ENCODE measurements at regions not wholly inside any gene's neighbourhood (a gene's known extent, or its start where the extent isn't known, plus 50 kb on each side); places are given as distances from the start of the nearest gene placed in this dataset.

GRCh38 chr13:97716746-97717145, 236.7 kb upstream of the IPO5 start:
- CTCF ChIA-PET: no interaction called here
- DNase-seq: no peak
- POLR2A ChIA-PET: no interaction called here
- H3K27me3 Mint-ChIP-seq: no peaks in the 10 kb centered on the region
- H3K36me3 Mint-ChIP-seq (ENCODE audit: low read depth): no peaks in the 10 kb centered on the region
- H3K9me3 Mint-ChIP-seq: no peaks in the 10 kb centered on the region
- TF ChIP-seq, protein P1, sequence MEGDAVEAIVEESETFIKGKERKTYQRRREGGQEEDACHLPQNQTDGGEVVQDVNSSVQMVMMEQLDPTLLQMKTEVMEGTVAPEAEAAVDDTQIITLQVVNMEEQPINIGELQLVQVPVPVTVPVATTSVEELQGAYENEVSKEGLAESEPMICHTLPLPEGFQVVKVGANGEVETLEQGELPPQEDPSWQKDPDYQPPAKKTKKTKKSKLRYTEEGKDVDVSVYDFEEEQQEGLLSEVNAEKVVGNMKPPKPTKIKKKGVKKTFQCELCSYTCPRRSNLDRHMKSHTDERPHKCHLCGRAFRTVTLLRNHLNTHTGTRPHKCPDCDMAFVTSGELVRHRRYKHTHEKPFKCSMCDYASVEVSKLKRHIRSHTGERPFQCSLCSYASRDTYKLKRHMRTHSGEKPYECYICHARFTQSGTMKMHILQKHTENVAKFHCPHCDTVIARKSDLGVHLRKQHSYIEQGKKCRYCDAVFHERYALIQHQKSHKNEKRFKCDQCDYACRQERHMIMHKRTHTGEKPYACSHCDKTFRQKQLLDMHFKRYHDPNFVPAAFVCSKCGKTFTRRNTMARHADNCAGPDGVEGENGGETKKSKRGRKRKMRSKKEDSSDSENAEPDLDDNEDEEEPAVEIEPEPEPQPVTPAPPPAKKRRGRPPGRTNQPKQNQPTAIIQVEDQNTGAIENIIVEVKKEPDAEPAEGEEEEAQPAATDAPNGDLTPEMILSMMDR (IDR thresholded peaks at IDR 0.05): no peak
- intact Hi-C loops (cut with micrococcal nuclease): no loop called here
- no peak overlapping the region for H3K27ac Mint-ChIP-seq
- no peak overlapping the region for H3K4me3 Mint-ChIP-seq
- H3K4me1 Mint-ChIP-seq (ENCODE audit: low read depth): no peaks in the 10 kb centered on the region
- no peak for ATAC-seq

GRCh38 chr13:97719736-97720135, 233.7 kb upstream of the IPO5 start:
- ATAC-seq (no peak), DNase-seq (no peak)
- no peak overlapping the region for H3K27ac Mint-ChIP-seq
- H3K27me3 Mint-ChIP-seq: peaks cover 5% of the 10 kb centered on the region
- intact Hi-C loops (cut with micrococcal nuclease): no loop called here
- no peak overlapping the region for H3K4me3 Mint-ChIP-seq
- ChIA-PET POLR2A (no interaction called here), CTCF (no interaction called here)
- TF ChIP-seq, protein P1 (IDR thresholded peaks at IDR 0.05): no peak
- no peaks in the 10 kb centered on the region for H3K36me3 Mint-ChIP-seq (ENCODE audit: low read depth)
- H3K4me1 Mint-ChIP-seq (ENCODE audit: low read depth): no peaks in the 10 kb centered on the region
- no peaks in the 10 kb centered on the region for H3K9me3 Mint-ChIP-seq

DNA sequence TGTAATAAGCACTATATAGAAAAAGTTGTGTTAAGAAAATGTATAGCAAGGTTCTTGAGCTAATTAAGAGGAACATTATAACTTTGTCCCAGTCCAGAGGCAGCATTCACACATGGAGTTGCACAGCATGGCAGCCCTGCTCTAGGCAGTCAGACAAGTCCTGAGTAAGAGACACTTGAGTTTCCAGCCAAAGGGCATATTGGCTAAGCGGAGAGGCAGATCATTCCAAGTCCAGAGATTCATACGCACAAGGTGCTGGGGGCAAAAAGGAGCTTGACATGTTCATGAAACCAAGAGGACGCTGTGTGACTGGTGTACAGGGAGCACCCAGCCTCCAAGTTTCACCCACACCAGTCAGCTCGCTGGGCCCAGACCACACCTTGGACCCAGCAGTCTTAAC, 232.6 kb upstream of the IPO5 start:
- ChIA-PET CTCF (no interaction called here), POLR2A (no interaction called here)
- TF ChIP-seq, protein P1 (IDR thresholded peaks at IDR 0.05): no peak
- DNase-seq: no peak
- no peak overlapping the region for H3K4me3 Mint-ChIP-seq
- no peaks in the 10 kb centered on the region for H3K4me1 Mint-ChIP-seq (ENCODE audit: low read depth)
- no peak overlapping the region for H3K27ac Mint-ChIP-seq
- no peaks in the 10 kb centered on the region for H3K9me3 Mint-ChIP-seq
- no peak for ATAC-seq
- intact Hi-C loops (cut with micrococcal nuclease): no loop called here
- no peaks in the 10 kb centered on the region for H3K36me3 Mint-ChIP-seq (ENCODE audit: low read depth)
- H3K27me3 Mint-ChIP-seq: peaks cover 5% of the 10 kb centered on the region

DNA sequence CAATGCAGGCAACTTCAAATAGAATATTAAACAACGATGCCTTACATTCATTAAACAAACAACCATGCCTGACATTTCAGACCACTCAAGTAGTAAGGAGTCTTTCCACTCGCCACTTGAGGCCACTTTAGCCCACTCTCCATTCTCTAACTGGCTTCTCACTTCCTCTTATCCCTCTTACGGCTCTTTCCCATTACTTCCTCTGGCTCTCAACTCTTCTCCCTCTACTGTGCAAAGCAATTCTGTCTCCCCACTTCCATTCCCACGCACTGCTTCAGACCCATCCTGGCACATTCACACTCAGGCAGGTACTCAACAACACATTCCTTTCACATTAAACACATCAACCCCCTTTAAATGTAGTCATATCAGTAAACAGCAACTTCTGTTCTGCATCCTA, 229.8 kb upstream of the IPO5 start:
- H3K36me3 Mint-ChIP-seq (ENCODE audit: low read depth): no peaks in the 10 kb centered on the region
- H3K9me3 Mint-ChIP-seq: no peaks in the 10 kb centered on the region
- no peak overlapping the region for H3K27ac Mint-ChIP-seq
- no peak overlapping the region for H3K4me3 Mint-ChIP-seq
- DNase-seq: no peak
- POLR2A ChIA-PET: no interaction called here
- ATAC-seq: no peak
- TF ChIP-seq, protein P1 (IDR thresholded peaks at IDR 0.05): no peak
- CTCF ChIA-PET: interaction anchor here (1.4 kb wide), 1 partner anchor 28 kb away, joined by 3 read pairs; no protein-coding TSS in a partner anchor
- no peaks in the 10 kb centered on the region for H3K4me1 Mint-ChIP-seq (ENCODE audit: low read depth)
- intact Hi-C loops (cut with micrococcal nuclease): no loop called here
- H3K27me3 Mint-ChIP-seq: peaks cover 5% of the 10 kb centered on the region

DNA sequence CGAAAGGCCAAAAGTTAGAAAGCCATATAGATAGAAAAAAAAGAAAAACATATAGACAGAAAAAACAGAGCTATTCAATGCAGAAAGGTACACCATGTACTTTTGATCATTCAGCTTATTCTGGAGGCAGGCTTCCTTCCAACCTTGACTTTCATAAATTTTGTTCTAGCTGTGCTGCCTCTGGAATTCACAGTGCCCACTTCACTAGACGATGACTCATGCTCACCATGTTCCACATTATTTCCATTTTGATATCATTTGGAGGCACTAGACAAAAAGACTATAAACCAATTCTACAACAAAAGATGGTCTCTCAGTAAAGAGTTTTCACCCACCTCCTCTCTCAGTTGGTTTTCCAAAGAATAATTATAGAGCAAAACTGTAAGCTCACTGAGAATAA, 229.0 kb upstream of the IPO5 start:
- ChIA-PET CTCF (interaction anchor here (1.0 to 1.4 kb wide), 2 partner anchors 18 to 27 kb away, joined by 3 read pairs; no protein-coding TSS in a partner anchor), POLR2A (no interaction called here)
- Mint-ChIP-seq H3K4me3 (no peak overlapping the region), H3K36me3 (ENCODE audit: low read depth) (no peaks in the 10 kb centered on the region), H3K27me3 (peaks cover 5% of the 10 kb centered on the region), H3K9me3 (no peaks in the 10 kb centered on the region), H3K4me1 (ENCODE audit: low read depth) (no peaks in the 10 kb centered on the region), H3K27ac (no peak overlapping the region)
- no peak for DNase-seq
- no peak for ATAC-seq
- intact Hi-C loops (cut with micrococcal nuclease): no loop called here
- TF ChIP-seq, protein P1 (IDR thresholded peaks at IDR 0.05): no peak
